Endothelial cell of umbilical vein (primary cell): ENCODE measurements at regions not wholly inside any gene's neighbourhood (a gene's known extent, or its start where the extent isn't known, plus 50 kb on each side); places are given as distances from the start of the nearest gene placed in this dataset.

Experiments
- BruUV-seq: library from RNA; stranded (reverse); fragments of 400-500 nt; replicated peaks from 2 replicates; lab custom pipeline; 2021; lab: Mats Ljungman, UMichigan
- CTCF ChIA-PET: fragments of 300-600, 350-600 bp; sonication (Branson Sonifier 250); formaldehyde crosslinking; loops from one replicate; lab custom pipeline; 2021; ENCODE audit warnings: antibody characterized with exemption, inconsistent platforms; lab: Charles Lee
- POLR2A ChIA-PET: fragments of 300-600, 350-600 bp; sonication (Branson Sonifier 250); formaldehyde crosslinking; loops from one replicate; lab custom pipeline; 2021; ENCODE audit warnings: antibody characterized with exemption, inconsistent platforms; lab: Charles Lee
- DNase-seq: peaks from one replicate; pipeline ENCODE4 v3.0.0-alpha.2; 2011; ENCODE audit warnings: low read depth, low spot score
- FAIRE-seq: peaks from 2 replicates; lab custom pipeline; 2011; peaks lifted over from hg19 to GRCh38; lab: Jason Lieb, UNC
- H2AFZ ChIP-seq: 2 replicates; pipeline ENCODE4 v1.6.0; 2012; ENCODE audit warnings: low read depth, low read length, control low read depth, inconsistent platforms
- H3K27ac ChIP-seq: 2 replicates; pipeline ENCODE4 v1.5.1; 2011; ENCODE audit warnings: low read depth, mild to moderate bottlenecking, control low read depth, low read length, moderate library complexity; ENCODE audit not compliant: insufficient read depth
- H3K27me3 ChIP-seq, 2 experiments: 2 replicates each; pipeline versions ENCODE4 v1.6.0 to v1.6.1; 2011; ENCODE audit warnings: low read length in 2 of 2, mixed read lengths in 1 of 2; ENCODE audit not compliant: control insufficient read depth in 2 of 2, insufficient read depth in 2 of 2
- H3K36me3 ChIP-seq, 2 experiments: 2 replicates in 1 of 2; 3 replicates in 1 of 2; pipeline ENCODE4 v1.5.1; 2011; ENCODE audit warnings: low read length in 2 of 2, mild to moderate bottlenecking in 1 of 2, moderate library complexity in 1 of 2; ENCODE audit not compliant: control insufficient read depth in 2 of 2, insufficient read depth in 2 of 2; ENCODE audit errors: extremely low read depth in 1 of 2
- H3K4me1 ChIP-seq: 3 replicates; pipeline ENCODE4 v1.5.1; 2011; ENCODE audit warnings: mild to moderate bottlenecking, low read length; ENCODE audit not compliant: control insufficient read depth, insufficient read depth; ENCODE audit errors: extremely low read depth
- H3K4me2 ChIP-seq: 2 replicates; pipeline ENCODE4 v1.6.1; 2011; ENCODE audit warnings: low read length, control low read depth, mixed read lengths; ENCODE audit not compliant: insufficient read depth
- H3K4me3 ChIP-seq, 3 experiments: fragments of 200-600 bp in 1 of 3; sonication (generic), shearing (Covaris generic) in 1 of 3; replicated peaks in 1 of 3; 2 replicates each; pipeline ENCODE4 v1.5.1; 2011 to 2016; ENCODE audit warnings: control low read depth in 3 of 3, low read length in 3 of 3, mild to moderate bottlenecking in 2 of 3, inconsistent platforms in 1 of 3, low read depth in 1 of 3, moderate library complexity in 1 of 3; ENCODE audit not compliant: insufficient read depth in 1 of 3
- H3K79me2 ChIP-seq: 2 replicates; pipeline ENCODE4 v1.6.0; 2012; ENCODE audit warnings: low read length, inconsistent platforms; ENCODE audit not compliant: control insufficient read depth, insufficient read depth
- H3K9ac ChIP-seq: replicated peaks from 2 replicates; pipeline ENCODE3; 2011; ENCODE audit warnings: low read length, control low read depth; ENCODE audit not compliant: insufficient read depth; ENCODE audit errors: extremely low read depth
- H3K9me1 ChIP-seq: replicated peaks from 3 replicates; pipeline ENCODE4 v1.6.0; 2011; ENCODE audit warnings: mild to moderate bottlenecking, low read length; ENCODE audit not compliant: control insufficient read depth, insufficient read depth; ENCODE audit errors: extremely low read depth
- H3K9me3 ChIP-seq: replicated peaks from 2 replicates; pipeline ENCODE4 v1.5.1; 2012; ENCODE audit warnings: low read length, inconsistent platforms; ENCODE audit not compliant: control insufficient read depth, insufficient read depth
- H4K20me1 ChIP-seq: replicated peaks from 2 replicates; pipeline ENCODE3; 2011; ENCODE audit warnings: mild to moderate bottlenecking, low read length; ENCODE audit not compliant: control insufficient read depth, insufficient read depth; ENCODE audit errors: extremely low read depth
- CTCF ChIP-seq, 2 donors: IDR thresholded peaks; 1 replicate in 1 of 2; 2 replicates in 1 of 2; pipeline ENCODE4 v1.5.1; 2011; ENCODE audit warnings: low read length in 2 of 2, mild to moderate bottlenecking in 2 of 2, moderate library complexity in 2 of 2, control low read depth in 1 of 2, inconsistent platforms in 1 of 2, low read depth in 1 of 2; ENCODE audit not compliant: insufficient read depth in 1 of 2; ENCODE audit errors: extremely low read depth in 1 of 2
- EZH2 ChIP-seq: IDR thresholded peaks from 2 replicates; pipeline ENCODE4 v1.6.1; 2012; ENCODE audit warnings: borderline replicate concordance, low read depth, mild to moderate bottlenecking, moderate library complexity, low read length, inconsistent platforms; ENCODE audit not compliant: severe bottlenecking
- FOS ChIP-seq: IDR thresholded peaks from 2 replicates; pipeline ENCODE4 v1.6.1; 2011; ENCODE audit warnings: mild to moderate bottlenecking, low read length, moderate library complexity, borderline replicate concordance; ENCODE audit not compliant: insufficient read depth
- GATA2 ChIP-seq: IDR thresholded peaks from 2 replicates; pipeline ENCODE4 v1.7.0; 2011; ENCODE audit warnings: low read depth, mild to moderate bottlenecking, moderate library complexity, mixed read lengths, low read length; ENCODE audit not compliant: insufficient read length, insufficient read depth
- JUN ChIP-seq: IDR thresholded peaks from 2 replicates; pipeline ENCODE4 v1.6.1; 2011; ENCODE audit warnings: borderline replicate concordance, low read depth; ENCODE audit not compliant: insufficient read length, insufficient read depth
- MAX ChIP-seq: IDR thresholded peaks from 2 replicates; pipeline ENCODE4 v1.6.1; 2011; ENCODE audit not compliant: insufficient read depth, insufficient read length
- POLR2A ChIP-seq: IDR thresholded peaks from 2 replicates; pipeline ENCODE4 v1.6.1; 2012; ENCODE audit warnings: low read depth, mild to moderate bottlenecking, control low read depth, low read length
- POLR2AphosphoS5 ChIP-seq: IDR thresholded peaks from 2 replicates; pipeline ENCODE4 v1.6.1; 2012; ENCODE audit warnings: low read depth, mild to moderate bottlenecking, control low read depth, low read length, moderate library complexity; ENCODE audit not compliant: insufficient read depth
- dilution Hi-C: fragments of 300-500 bp; cut with MboI; formaldehyde crosslinking; loops from one replicate; pipeline ENCODE4 v1.15.0; 2019; ENCODE audit warnings: low sequenced_read_pairs; ENCODE audit not compliant: extremely low pct_ligation_motif_present
- intact Hi-C: fragments of 100-400 bp; cut with micrococcal nuclease; formaldehyde crosslinking; loops from one replicate; pipeline ENCODE4 v1.10.0; 2022

- no TSS peak for BruUV-seq
- H3K9ac ChIP-seq: no peak overlapping the region
- H3K27me3 ChIP-seq: no peaks in the 10 kb centered on the region
- DNase-seq (no peak), FAIRE-seq (no peak)
- ChIA-PET CTCF (no interaction called here), POLR2A (no interaction called here)
- intact Hi-C loops: no loop called here
- peaks cover 7% of the 10 kb centered on the region for H3K9me3 ChIP-seq
- no peak overlapping the region for H3K27ac ChIP-seq
- no peaks in the 10 kb centered on the region for H3K9me1 ChIP-seq
- no peaks in the 10 kb centered on the region for H4K20me1 ChIP-seq
- no peak overlapping the region for H2AFZ ChIP-seq
- dilution Hi-C loops: no loop called here
- H3K4me1 ChIP-seq: no peaks in the 10 kb centered on the region
- no peak overlapping the region for H3K4me2 ChIP-seq
- no peak for TF ChIP-seq POLR2A
- no peak for TF ChIP-seq JUN
- TF ChIP-seq GATA2: no peak
- no peak for TF ChIP-seq CTCF (IDR thresholded peaks at IDR 0.05; ENCODE audit: extremely low read depth in 1 of 2, insufficient read depth in 1 of 2, low read depth in 1 of 2, low read length in 2 of 2)
- TF ChIP-seq FOS: no peak
- TF ChIP-seq MAX: no peak
- no peak for TF ChIP-seq POLR2AphosphoS5
- TF ChIP-seq EZH2: no peak
- no peak overlapping the region for H3K4me3 ChIP-seq
- no peaks in the 10 kb centered on the region for H3K36me3 ChIP-seq
- H3K79me2 ChIP-seq: no peaks in the 10 kb centered on the region
Measured at GRCh38 chr3:55164191-55164590, 236.3 kb upstream of the LRTM1 start.
